ENCODE measurements at regions not wholly inside any gene's neighbourhood (a gene's known extent, or its start where the extent isn't known, plus 50 kb on each side); places are given as distances from the start of the nearest gene placed in this dataset.
"Not testable (repeated sequence)": the region's sequence is repeated elsewhere in the genome, so short reads cannot be mapped to it uniquely, and the experiment has no call there.

GRCh38 chr12:23375621-23376020 is 573.8 kb downstream of the SOX5 start:
- Mint-ChIP-seq H3K27me3 (ENCODE audit: unreplicated experiment) (no peaks in the 10 kb centered on the region), H3K4me3 (ENCODE audit: low read depth, unreplicated experiment) (no peak overlapping the region), H3K27ac (ENCODE audit: unreplicated experiment) (no peak overlapping the region), H3K9me3 (ENCODE audit: low read depth, unreplicated experiment) (peaks cover 15% of the 10 kb centered on the region), H3K4me1 (ENCODE audit: low read depth, unreplicated experiment) (no peaks in the 10 kb centered on the region), H3K36me3 (ENCODE audit: insufficient read depth, unreplicated experiment) (no peaks in the 10 kb centered on the region)
- DNase-seq = no peak
- CTCF ChIA-PET = no interaction called here
- no peak for TF ChIP-seq CTCF (IDR thresholded peaks at IDR 0.05; ENCODE audit: unreplicated experiment)
- intact Hi-C loops (cut with micrococcal nuclease; ENCODE audit: unreplicated experiment) = no loop called here
- no TSS peak for BruUV-seq (replicated peaks)

GRCh38 chr12:23376238-23376637 is 573.2 kb downstream of the SOX5 start:
- TF ChIP-seq CTCF (IDR thresholded peaks at IDR 0.05; ENCODE audit: unreplicated experiment) = no peak
- no peak for DNase-seq
- Mint-ChIP-seq H3K4me3 (ENCODE audit: low read depth, unreplicated experiment) (no peak overlapping the region), H3K27me3 (ENCODE audit: unreplicated experiment) (no peaks in the 10 kb centered on the region), H3K4me1 (ENCODE audit: low read depth, unreplicated experiment) (no peaks in the 10 kb centered on the region), H3K9me3 (ENCODE audit: low read depth, unreplicated experiment) (peaks cover 15% of the 10 kb centered on the region), H3K36me3 (ENCODE audit: insufficient read depth, unreplicated experiment) (no peaks in the 10 kb centered on the region), H3K27ac (ENCODE audit: unreplicated experiment) (no peak overlapping the region)
- BruUV-seq (replicated peaks) = no TSS peak
- CTCF ChIA-PET = interaction anchor here (0.7 kb wide), 2 partner anchors 503 to 1476 kb away, joined by 3 to 4 read pairs; no protein-coding TSS in a partner anchor
- intact Hi-C loops (cut with micrococcal nuclease; ENCODE audit: unreplicated experiment) = no loop called here

- no peak for TF ChIP-seq CTCF (IDR thresholded peaks at IDR 0.05; ENCODE audit: unreplicated experiment)
- CTCF ChIA-PET = no interaction called here
- peaks cover 10% of the 10 kb centered on the region for H3K9me3 Mint-ChIP-seq (ENCODE audit: low read depth, unreplicated experiment)
Measured at GRCh38 chr12:23380419-23381100, 568.9 kb downstream of the SOX5 start.

GRCh38 chr12:23388898-23389297 is 560.6 kb downstream of the SOX5 start:
- H3K4me3 Mint-ChIP-seq (ENCODE audit: low read depth, unreplicated experiment); H3K36me3 Mint-ChIP-seq (ENCODE audit: insufficient read depth, unreplicated experiment); DNase-seq; intact Hi-C loops (cut with micrococcal nuclease; ENCODE audit: unreplicated experiment); H3K27ac Mint-ChIP-seq (ENCODE audit: unreplicated experiment); BruUV-seq (replicated peaks); CTCF ChIA-PET; H3K27me3 Mint-ChIP-seq (ENCODE audit: unreplicated experiment); H3K4me1 Mint-ChIP-seq (ENCODE audit: low read depth, unreplicated experiment): not testable (repeated sequence)
- peaks cover 16% of the 10 kb centered on the region for H3K9me3 Mint-ChIP-seq (ENCODE audit: low read depth, unreplicated experiment)

More at GRCh38 chr12:23380419-23381100, 568.9 kb downstream of the SOX5 start:
- intact Hi-C loops (cut with micrococcal nuclease; ENCODE audit: unreplicated experiment) = no loop called here
- Mint-ChIP-seq H3K36me3 (ENCODE audit: insufficient read depth, unreplicated experiment) (no peaks in the 10 kb centered on the region), H3K27ac (ENCODE audit: unreplicated experiment) (no peak overlapping the region), H3K4me3 (ENCODE audit: low read depth, unreplicated experiment) (no peak overlapping the region), H3K27me3 (ENCODE audit: unreplicated experiment) (no peaks in the 10 kb centered on the region), H3K4me1 (ENCODE audit: low read depth, unreplicated experiment) (no peaks in the 10 kb centered on the region)
- DNase-seq = no peak
- no TSS peak for BruUV-seq (replicated peaks)

GRCh38 chr12:23389315-23389714 is 560.2 kb downstream of the SOX5 start:
- not testable (repeated sequence) for H3K4me1 Mint-ChIP-seq (ENCODE audit: low read depth, unreplicated experiment); BruUV-seq (replicated peaks); DNase-seq

More at GRCh38 chr12:23389315-23389714, 560.2 kb downstream of the SOX5 start:
- intact Hi-C loops (cut with micrococcal nuclease; ENCODE audit: unreplicated experiment); H3K27me3 Mint-ChIP-seq (ENCODE audit: unreplicated experiment); H3K4me3 Mint-ChIP-seq (ENCODE audit: low read depth, unreplicated experiment); H3K27ac Mint-ChIP-seq (ENCODE audit: unreplicated experiment); CTCF ChIA-PET; H3K36me3 Mint-ChIP-seq (ENCODE audit: insufficient read depth, unreplicated experiment): not testable (repeated sequence)
- peaks cover 16% of the 10 kb centered on the region for H3K9me3 Mint-ChIP-seq (ENCODE audit: low read depth, unreplicated experiment)

Measured in Calu3 (cell line).